AG04450 (cell line): ENCODE measurements at regions not wholly inside any gene's neighbourhood (a gene's known extent, or its start where the extent isn't known, plus 50 kb on each side); places are given as distances from the start of the nearest gene placed in this dataset.

Experiments used
- CTCF ChIA-PET: fragments of 300-600, 350-600 bp; formaldehyde crosslinking; extraction: SDS; loops from one replicate; lab custom pipeline; 2022; ENCODE audit warnings: antibody characterized with exemption, inconsistent platforms; lab: Charles Lee
- POLR2A ChIA-PET: fragments of 350-600 bp; formaldehyde crosslinking; extraction: SDS; loops from one replicate; lab custom pipeline; 2021; ENCODE audit warnings: antibody characterized with exemption, inconsistent platforms; lab: Yijun Ruan, JAX
- DNase-seq: peaks from one replicate; pipeline ENCODE4 v3.0.0-alpha.2; 2011; ENCODE audit warnings: low read depth, low spot score
- H3K27ac ChIP-seq: one replicate; pipeline ENCODE4 v1.5.1; 2012; ENCODE audit warnings: low read depth, low read length, control low read depth
- H3K27me3 ChIP-seq: one replicate; pipeline ENCODE4 v1.6.0; 2012; ENCODE audit warnings: low read length; ENCODE audit not compliant: control insufficient read depth, insufficient read depth
- H3K4me3 ChIP-seq: 2 replicates; pipeline ENCODE4 v1.5.1; 2011; ENCODE audit warnings: mild to moderate bottlenecking, low read depth, low read length, control low read depth
- H3K9me3 ChIP-seq: 2 replicates; pipeline ENCODE4 v1.5.1; 2012; ENCODE audit warnings: low read length; ENCODE audit not compliant: control insufficient read depth, insufficient read depth
- CTCF ChIP-seq: IDR thresholded peaks from 2 replicates; pipeline ENCODE4 v1.5.1; 2011; ENCODE audit warnings: low read depth, low read length, control low read depth, inconsistent platforms

DNA sequence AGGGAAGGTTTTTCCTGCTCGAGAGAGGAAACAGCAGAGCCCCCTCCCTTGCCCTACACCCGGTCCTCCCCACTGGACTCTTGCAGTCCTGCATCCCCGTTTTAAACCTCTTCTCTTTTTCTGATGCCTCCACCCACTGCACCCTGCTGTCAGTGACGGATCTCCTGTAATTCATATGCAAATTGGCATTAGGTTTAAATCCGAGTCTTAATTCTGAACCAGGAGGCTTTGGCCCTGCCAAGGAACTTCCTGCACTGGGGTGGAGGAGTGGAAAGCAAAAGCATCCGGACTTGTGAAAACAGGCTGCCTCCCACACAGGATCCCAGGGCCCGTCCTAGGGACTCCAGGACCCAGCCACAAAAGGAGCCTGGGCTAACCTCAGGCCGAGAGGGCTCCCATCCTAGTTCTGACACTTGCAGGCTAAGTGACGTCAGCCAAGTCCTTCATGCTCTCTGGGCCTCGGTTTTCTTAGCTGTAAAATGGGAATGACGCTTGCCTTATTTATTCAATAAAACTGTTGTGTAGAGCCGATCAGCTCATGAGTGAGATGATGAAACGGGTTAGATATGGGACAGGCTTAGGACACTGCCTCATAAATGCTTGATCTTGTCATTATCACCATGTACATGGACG, 613.3 kb downstream of the AJAP1 start:
- POLR2A ChIA-PET = no interaction called here
- H3K4me3 ChIP-seq = no peak overlapping the region
- peaks cover 72% of the 10 kb centered on the region for H3K9me3 ChIP-seq
- H3K27ac ChIP-seq = no peak overlapping the region
- no peaks in the 10 kb centered on the region for H3K27me3 ChIP-seq
- TF ChIP-seq CTCF = no peak
- CTCF ChIA-PET = no interaction called here
- no peak for DNase-seq

- H3K27ac ChIP-seq = no peak overlapping the region
- peaks cover 71% of the 10 kb centered on the region for H3K9me3 ChIP-seq
- TF ChIP-seq CTCF = no peak
- no peak for DNase-seq
- ChIA-PET POLR2A (no interaction called here), CTCF (interaction anchor here (0.6 kb wide), 1 partner anchor 1258 kb away, joined by 3 read pairs; no protein-coding TSS in a partner anchor)
- no peaks in the 10 kb centered on the region for H3K27me3 ChIP-seq
- no peak overlapping the region for H3K4me3 ChIP-seq
Observed at GRCh38 chr1:5265438-5266075, 611.1 kb downstream of the AJAP1 start.

DNA sequence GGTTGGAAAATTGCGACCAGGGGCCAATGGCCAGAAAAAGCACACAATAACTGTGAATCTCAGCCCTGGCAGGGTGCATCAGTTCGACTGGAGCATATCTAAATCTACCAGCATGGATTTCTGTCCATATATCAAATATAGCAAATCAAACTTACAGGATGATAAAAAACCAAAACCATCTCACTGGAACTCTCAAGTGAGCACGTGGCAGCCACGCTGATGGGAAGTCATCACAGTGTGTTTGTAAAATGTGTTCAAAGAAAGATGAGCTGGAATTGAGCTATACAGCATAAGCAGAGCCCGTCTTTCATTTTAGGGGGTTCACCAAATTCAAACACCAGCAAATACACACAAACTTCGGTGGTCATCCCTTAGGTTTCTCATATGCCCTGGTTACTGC, 610.1 kb downstream of the AJAP1 start:
- TF ChIP-seq CTCF = no peak
- no peaks in the 10 kb centered on the region for H3K27me3 ChIP-seq

DNA sequence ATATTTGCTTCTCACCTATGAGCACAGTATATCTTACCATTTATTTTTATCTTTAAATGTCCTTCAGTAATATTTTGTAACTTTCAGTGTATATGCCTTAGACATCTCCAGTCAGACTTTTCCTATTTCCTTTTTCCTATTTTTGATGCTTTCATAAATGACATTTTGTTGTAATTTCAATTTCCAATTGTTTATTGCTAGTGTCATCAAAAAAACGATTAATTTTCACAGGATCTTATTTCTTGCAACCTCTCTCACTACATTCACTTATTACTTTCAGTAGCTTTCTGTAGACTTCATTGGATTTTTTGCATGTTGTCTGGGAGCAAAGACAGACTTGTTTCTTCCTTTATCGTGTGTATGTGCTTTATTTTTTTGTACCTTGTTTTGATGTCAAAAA, 602.4 kb downstream of the AJAP1 start:
- H3K4me3 ChIP-seq = no peak overlapping the region
- H3K27me3 ChIP-seq = no peaks in the 10 kb centered on the region
- no peak for DNase-seq
- H3K9me3 ChIP-seq = peaks cover 35% of the 10 kb centered on the region
- TF ChIP-seq CTCF = no peak
- CTCF ChIA-PET = no interaction called here
- H3K27ac ChIP-seq = no peak overlapping the region
- POLR2A ChIA-PET = no interaction called here

More for the DNA sequence above, 610.1 kb downstream of the AJAP1 start:
- Histone ChIP-seq H3K27ac (no peak overlapping the region), H3K9me3 (peaks cover 69% of the 10 kb centered on the region), H3K4me3 (no peak overlapping the region)
- CTCF ChIA-PET = no interaction called here
- POLR2A ChIA-PET = no interaction called here
- DNase-seq = no peak

GRCh38 chr1:5254975-5255374, 600.6 kb downstream of the AJAP1 start:
- TF ChIP-seq CTCF = no peak
- no peak overlapping the region for H3K4me3 ChIP-seq
- peaks cover 39% of the 10 kb centered on the region for H3K9me3 ChIP-seq
- H3K27ac ChIP-seq = no peak overlapping the region
- POLR2A ChIA-PET = no interaction called here
- CTCF ChIA-PET = no interaction called here
- H3K27me3 ChIP-seq = no peaks in the 10 kb centered on the region
- no peak for DNase-seq
